ENCODE measurements at regions not wholly inside any gene's neighbourhood (a gene's known extent, or its start where the extent isn't known, plus 50 kb on each side); places are given as distances from the start of the nearest gene placed in this dataset.

DNA sequence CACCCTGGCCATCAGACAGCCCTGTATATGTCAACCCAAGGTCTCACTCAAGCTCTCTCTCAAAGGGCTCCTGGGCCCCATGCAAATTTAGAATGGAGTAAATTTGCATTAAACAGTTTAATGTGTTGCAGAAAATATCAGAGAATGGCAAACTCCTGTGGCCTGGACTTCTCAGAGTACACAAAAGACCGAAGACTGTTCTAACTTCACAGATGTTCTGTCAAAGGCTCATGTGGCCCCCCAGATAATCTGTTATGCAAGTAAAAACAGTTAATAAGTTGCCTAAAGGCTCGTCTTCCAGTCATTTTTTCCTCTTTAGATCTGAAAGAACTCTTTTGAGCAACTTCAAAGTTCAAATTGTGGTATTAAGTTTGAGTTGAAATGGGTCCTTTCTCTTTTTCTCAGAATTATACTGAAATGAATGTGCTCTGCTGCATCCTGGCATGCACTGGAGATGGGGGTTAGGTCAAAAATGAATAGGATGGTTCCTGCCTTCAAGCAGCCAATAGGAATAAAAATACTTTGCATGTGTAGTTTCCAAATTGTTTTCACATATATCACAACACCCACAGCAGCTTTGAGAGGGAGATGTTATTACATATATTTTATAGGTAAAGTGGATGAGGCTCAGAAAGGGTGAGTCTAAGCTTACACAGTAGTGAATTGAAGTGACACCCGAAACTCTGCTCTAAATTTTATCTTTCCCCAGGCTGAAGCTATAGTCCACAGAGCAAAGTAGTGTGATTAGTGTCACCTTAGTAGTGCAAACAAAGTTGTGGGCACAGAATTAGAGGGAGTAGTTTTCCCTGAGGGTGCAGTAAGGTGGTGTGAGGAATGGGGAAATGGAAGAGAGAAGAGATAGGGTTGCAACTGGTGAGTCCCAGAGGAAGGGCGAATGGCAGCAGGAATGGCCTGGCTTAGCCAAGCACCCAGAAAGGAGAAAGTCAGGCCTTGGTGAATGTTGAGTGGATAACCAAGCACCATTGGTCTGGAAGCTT is 205.0 kb upstream of the RFC3 start:
- Histone ChIP-seq H3K4me1 (no peaks in the 10 kb centered on the region), H2AFZ (no peak overlapping the region), H3K9me3 (ENCODE audit: control insufficient read depth, low read length) (no peaks in the 10 kb centered on the region), H3K79me2 (no peaks in the 10 kb centered on the region), H3K27me3 (ENCODE audit: control insufficient read depth, insufficient read depth, low read length) (no peaks in the 10 kb centered on the region), H3K4me3 (ENCODE audit: low read depth, low read length) (no peak overlapping the region), H3K4me2 (ENCODE audit: low read length) (no peak overlapping the region), H3K36me3 (ENCODE audit: control insufficient read depth, insufficient read depth, low read length) (no peaks in the 10 kb centered on the region), H3K9ac (no peak overlapping the region), H3K27ac (no peak overlapping the region)
- TF ChIP-seq, protein P1, sequence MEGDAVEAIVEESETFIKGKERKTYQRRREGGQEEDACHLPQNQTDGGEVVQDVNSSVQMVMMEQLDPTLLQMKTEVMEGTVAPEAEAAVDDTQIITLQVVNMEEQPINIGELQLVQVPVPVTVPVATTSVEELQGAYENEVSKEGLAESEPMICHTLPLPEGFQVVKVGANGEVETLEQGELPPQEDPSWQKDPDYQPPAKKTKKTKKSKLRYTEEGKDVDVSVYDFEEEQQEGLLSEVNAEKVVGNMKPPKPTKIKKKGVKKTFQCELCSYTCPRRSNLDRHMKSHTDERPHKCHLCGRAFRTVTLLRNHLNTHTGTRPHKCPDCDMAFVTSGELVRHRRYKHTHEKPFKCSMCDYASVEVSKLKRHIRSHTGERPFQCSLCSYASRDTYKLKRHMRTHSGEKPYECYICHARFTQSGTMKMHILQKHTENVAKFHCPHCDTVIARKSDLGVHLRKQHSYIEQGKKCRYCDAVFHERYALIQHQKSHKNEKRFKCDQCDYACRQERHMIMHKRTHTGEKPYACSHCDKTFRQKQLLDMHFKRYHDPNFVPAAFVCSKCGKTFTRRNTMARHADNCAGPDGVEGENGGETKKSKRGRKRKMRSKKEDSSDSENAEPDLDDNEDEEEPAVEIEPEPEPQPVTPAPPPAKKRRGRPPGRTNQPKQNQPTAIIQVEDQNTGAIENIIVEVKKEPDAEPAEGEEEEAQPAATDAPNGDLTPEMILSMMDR (IDR thresholded peaks at IDR 0.05) = no peak

DNA sequence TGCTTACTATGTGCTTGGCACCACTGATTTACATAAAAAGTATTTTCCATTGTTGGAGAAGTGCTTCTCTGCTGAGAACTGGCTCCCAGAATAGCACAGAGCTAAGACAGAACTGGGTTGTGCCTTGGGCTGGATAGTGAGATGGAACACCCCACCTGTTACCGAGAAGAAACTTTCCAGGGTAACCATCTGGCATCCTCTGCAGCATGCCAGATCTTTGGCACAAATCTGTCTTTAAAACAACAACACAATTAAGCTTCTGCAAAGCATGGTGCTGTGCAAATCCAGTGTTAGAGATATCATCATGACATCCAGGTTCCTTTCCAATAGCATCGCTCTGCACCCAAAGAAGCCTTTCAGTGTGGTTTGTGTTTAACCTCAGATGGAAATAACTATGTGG is 202.5 kb upstream of the RFC3 start:
- no peaks in the 10 kb centered on the region for H3K27me3 ChIP-seq (ENCODE audit: control insufficient read depth, insufficient read depth, low read length)
- H3K4me3 ChIP-seq (ENCODE audit: low read depth, low read length) = no peak overlapping the region
- no peak overlapping the region for H3K4me2 ChIP-seq (ENCODE audit: low read length)
- TF ChIP-seq, protein P1 (IDR thresholded peaks at IDR 0.05) = no peak
- no peak overlapping the region for H2AFZ ChIP-seq
- no peaks in the 10 kb centered on the region for H3K4me1 ChIP-seq
- H3K9me3 ChIP-seq (ENCODE audit: control insufficient read depth, low read length) = no peaks in the 10 kb centered on the region
- H3K9ac ChIP-seq = no peak overlapping the region
- no peak overlapping the region for H3K27ac ChIP-seq
- no peaks in the 10 kb centered on the region for H3K36me3 ChIP-seq (ENCODE audit: control insufficient read depth, insufficient read depth, low read length)
- no peaks in the 10 kb centered on the region for H3K79me2 ChIP-seq

DNA sequence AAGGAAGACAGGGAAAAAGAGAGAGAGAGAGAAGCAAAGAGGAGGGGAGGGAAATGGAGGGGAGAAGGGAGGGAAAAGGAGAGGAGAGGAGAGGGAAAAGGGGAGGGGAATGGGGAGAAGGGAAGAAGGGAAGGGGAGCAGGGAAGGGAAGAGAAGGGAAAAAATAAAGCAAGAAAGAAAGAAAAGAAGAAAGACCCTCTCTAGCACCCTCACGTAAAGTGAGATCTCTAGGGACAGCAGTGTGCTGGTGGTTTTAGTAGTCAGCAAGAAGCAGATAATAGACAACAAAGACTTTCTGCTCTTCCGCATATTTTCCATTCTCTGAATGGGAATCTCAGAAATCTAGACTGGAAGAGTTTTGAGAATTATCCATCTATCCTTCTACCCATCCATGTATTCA is 201.8 kb upstream of the RFC3 start:
- no peak overlapping the region for H3K27ac ChIP-seq
- no peak overlapping the region for H3K4me3 ChIP-seq (ENCODE audit: low read depth, low read length)
- no peak overlapping the region for H2AFZ ChIP-seq
- H3K36me3 ChIP-seq (ENCODE audit: control insufficient read depth, insufficient read depth, low read length) = no peaks in the 10 kb centered on the region
- H3K9me3 ChIP-seq (ENCODE audit: control insufficient read depth, low read length) = no peaks in the 10 kb centered on the region
- no peaks in the 10 kb centered on the region for H3K27me3 ChIP-seq (ENCODE audit: control insufficient read depth, insufficient read depth, low read length)
- TF ChIP-seq, protein P1 (IDR thresholded peaks at IDR 0.05) = no peak
- H3K4me2 ChIP-seq (ENCODE audit: low read length) = no peak overlapping the region
- no peak overlapping the region for H3K9ac ChIP-seq
- no peaks in the 10 kb centered on the region for H3K79me2 ChIP-seq
- H3K4me1 ChIP-seq = no peaks in the 10 kb centered on the region

DNA sequence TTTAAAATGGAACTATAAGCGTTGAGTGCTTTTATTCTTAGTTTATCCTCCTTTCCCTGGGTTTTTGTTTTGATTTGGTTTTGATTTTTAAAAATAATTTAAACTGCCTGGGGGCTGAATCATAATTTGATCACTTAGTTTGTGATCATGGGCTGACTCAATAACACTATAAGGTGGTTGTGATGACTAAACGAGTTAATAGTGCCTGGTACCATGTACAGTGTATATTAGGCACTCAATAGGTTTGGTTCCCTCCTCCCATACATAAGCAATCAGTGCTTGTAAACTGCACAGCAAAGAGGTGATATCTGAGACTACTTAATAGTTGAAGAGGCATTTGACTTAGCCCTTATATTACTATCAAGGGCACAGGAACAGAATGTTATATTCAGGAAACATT is 200.9 kb upstream of the RFC3 start:
- no peak overlapping the region for H3K4me2 ChIP-seq (ENCODE audit: low read length)
- H3K27ac ChIP-seq = no peak overlapping the region
- no peak overlapping the region for H3K4me3 ChIP-seq (ENCODE audit: low read depth, low read length)
- TF ChIP-seq, protein P1 (IDR thresholded peaks at IDR 0.05) = no peak
- no peaks in the 10 kb centered on the region for H3K9me3 ChIP-seq (ENCODE audit: control insufficient read depth, low read length)
- no peaks in the 10 kb centered on the region for H3K27me3 ChIP-seq (ENCODE audit: control insufficient read depth, insufficient read depth, low read length)
- no peaks in the 10 kb centered on the region for H3K79me2 ChIP-seq
- no peaks in the 10 kb centered on the region for H3K4me1 ChIP-seq
- no peaks in the 10 kb centered on the region for H3K36me3 ChIP-seq (ENCODE audit: control insufficient read depth, insufficient read depth, low read length)
- H2AFZ ChIP-seq = no peak overlapping the region
- H3K9ac ChIP-seq = no peak overlapping the region

Measured in parathyroid adenoma (tissue), 2 donors.